IMR-90 (cell line): ENCODE measurements at regions not wholly inside any gene's neighbourhood (a gene's known extent, or its start where the extent isn't known, plus 50 kb on each side); places are given as distances from the start of the nearest gene placed in this dataset.

ENCODE experiments used
- ATAC-seq: fragments of 200-7000 bp; cut with Tn5 transposase; 2 replicates; pipeline ENCODE4 v1.9.1; 2020; ENCODE audit warnings: low read depth, mild to moderate bottlenecking, moderate library complexity
- BruUV-seq: library from RNA; stranded (reverse); fragments of 400-500 nt; replicated peaks from 2 replicates; lab custom pipeline; 2021; lab: Mats Ljungman, UMichigan
- CTCF ChIA-PET: fragments of 300-600 bp; formaldehyde crosslinking; extraction: SDS; loops from one replicate; lab custom pipeline; 2021; ENCODE audit warnings: antibody characterized with exemption; lab: Yijun Ruan, JAX
- POLR2A ChIA-PET: fragments of 300-600 bp; sonication (Branson Sonifier 250); formaldehyde crosslinking; loops from one replicate; lab custom pipeline; 2022; ENCODE audit warnings: antibody characterized with exemption; ENCODE audit not compliant: unreplicated experiment; lab: Charles Lee
- DNase-seq: peaks from one replicate; pipeline ENCODE4 v3.0.0; 2013
- H2AFZ ChIP-seq: replicated peaks from 2 replicates; pipeline ENCODE3; 2013; ENCODE audit warnings: low read length, mild to moderate bottlenecking; ENCODE audit not compliant: poor library complexity
- H2AK5ac ChIP-seq: 2 replicates; pipeline ENCODE4 v1.6.1; 2013; ENCODE audit warnings: low read depth, low read length, inconsistent platforms
- H2AK9ac ChIP-seq: replicated peaks from 2 replicates; pipeline ENCODE3; 2013; ENCODE audit warnings: mild to moderate bottlenecking, low read depth, low read length, moderate library complexity; ENCODE audit not compliant: poor library complexity
- H2BK120ac ChIP-seq: 2 replicates; pipeline ENCODE4 v1.6.1; 2013; ENCODE audit warnings: low read depth, low read length, inconsistent platforms
- H2BK15ac ChIP-seq: 3 replicates; pipeline ENCODE4 v1.6.1; 2013; ENCODE audit warnings: low read depth, low read length, inconsistent platforms
- H2BK20ac ChIP-seq: 2 replicates; pipeline ENCODE4 v1.6.1; 2013; ENCODE audit warnings: low read depth, mild to moderate bottlenecking, inconsistent platforms, low read length, moderate library complexity
- H2BK5ac ChIP-seq: 2 replicates; pipeline ENCODE4 v1.6.1; 2013; ENCODE audit warnings: mild to moderate bottlenecking, low read depth, low read length, inconsistent platforms; ENCODE audit not compliant: poor library complexity, severe bottlenecking
- H3K14ac ChIP-seq: replicated peaks from 2 replicates; pipeline ENCODE4 v1.6.1; 2013; ENCODE audit warnings: low read depth, low read length, inconsistent platforms
- H3K18ac ChIP-seq: 2 replicates; pipeline ENCODE4 v1.6.1; 2013; ENCODE audit warnings: low read depth, low read length, control low read depth
- H3K23ac ChIP-seq: 2 replicates; pipeline ENCODE4 v1.6.1; 2013; ENCODE audit warnings: low read depth, low read length, inconsistent platforms
- H3K27ac ChIP-seq: 2 replicates; pipeline ENCODE4 v1.5.1; 2013; ENCODE audit warnings: mild to moderate bottlenecking, control low read depth, low read length; ENCODE audit not compliant: insufficient read depth
- H3K27me3 ChIP-seq: 2 replicates; pipeline ENCODE4 v1.6.1; 2013; ENCODE audit warnings: low read length; ENCODE audit not compliant: control insufficient read depth, insufficient read depth
- H3K36me3 ChIP-seq: 2 replicates; pipeline ENCODE4 v1.6.1; 2013; ENCODE audit warnings: low read length, mixed read lengths; ENCODE audit not compliant: control insufficient read depth, insufficient read depth
- H3K4ac ChIP-seq: 2 replicates; pipeline ENCODE4 v1.6.1; 2013; ENCODE audit warnings: low read depth, low read length, inconsistent platforms
- H3K4me1 ChIP-seq: 2 replicates; pipeline ENCODE4 v1.6.1; 2013; ENCODE audit warnings: low read length, mixed read lengths; ENCODE audit not compliant: control insufficient read depth, insufficient read depth
- H3K4me2 ChIP-seq: 2 replicates; pipeline ENCODE4 v1.6.1; 2013; ENCODE audit warnings: low read depth, mild to moderate bottlenecking, control low read depth, low read length, moderate library complexity
- H3K4me3 ChIP-seq: 2 replicates; pipeline ENCODE4 v1.5.1; 2013; ENCODE audit warnings: low read depth, mild to moderate bottlenecking, control low read depth, low read length, moderate library complexity; ENCODE audit not compliant: insufficient read depth
- H3K56ac ChIP-seq: 2 replicates; pipeline ENCODE4 v1.6.1; 2013; ENCODE audit warnings: low read length, inconsistent platforms; ENCODE audit not compliant: insufficient read depth; ENCODE audit errors: extremely low read depth
- H3K79me1 ChIP-seq, 2 experiments: 2 replicates each; pipeline ENCODE4 v1.6.1; 2013; ENCODE audit warnings: low read length in 2 of 2, inconsistent platforms in 1 of 2, low read depth in 1 of 2
- H3K9ac ChIP-seq: 2 replicates; pipeline ENCODE4 v1.6.1; 2013; ENCODE audit warnings: low read depth, low read length, control low read depth
- H3K9me1 ChIP-seq: 2 replicates; pipeline ENCODE4 v1.6.1; 2013; ENCODE audit warnings: low read length, inconsistent platforms; ENCODE audit not compliant: insufficient read depth
- H3K9me3 ChIP-seq: 2 replicates; pipeline ENCODE4 v1.6.1; 2013; ENCODE audit warnings: low read length; ENCODE audit not compliant: control insufficient read depth, insufficient read depth
- H4K20me1 ChIP-seq: 2 replicates; pipeline ENCODE4 v1.6.1; 2013; ENCODE audit warnings: low read length, inconsistent platforms; ENCODE audit not compliant: insufficient read depth
- H4K5ac ChIP-seq: 2 replicates; pipeline ENCODE4 v1.6.1; 2013; ENCODE audit warnings: mild to moderate bottlenecking, low read depth, low read length, control low read depth
- H4K8ac ChIP-seq, 2 experiments: 2 replicates each; pipeline ENCODE4 v1.6.1; 2013; ENCODE audit warnings: low read depth in 2 of 2, low read length in 2 of 2, control low read depth in 1 of 2, inconsistent platforms in 1 of 2
- H4K91ac ChIP-seq: 2 replicates; pipeline ENCODE4 v1.6.1; 2013; ENCODE audit warnings: low read depth, low read length, inconsistent platforms; ENCODE audit not compliant: insufficient read depth
- CHD1 ChIP-seq: IDR thresholded peaks from 2 replicates; pipeline ENCODE4 v1.6.1; 2012; ENCODE audit warnings: low read depth, low read length, improper control_type of control experiment
- RAD21 ChIP-seq: IDR thresholded peaks from 2 replicates; pipeline ENCODE4 v1.6.1; 2012; ENCODE audit warnings: low read length, improper control_type of control experiment
- WGBS, 2 experiments: methylation state at CpG; one replicate each; pipeline versions ENCODE4 v1.1.5 to v1.1.7; 2013; ENCODE audit warnings: missing lambda C conversion rate in 2 of 2; ENCODE audit not compliant: insufficient read length in 1 of 2; ENCODE audit errors: extremely low coverage in 2 of 2; 5-methylcytosine and 5-hydroxymethylcytosine counted together
- dilution Hi-C: fragments of 300-500 bp; cut with HindIII; formaldehyde crosslinking; loops from one replicate; pipeline ENCODE4 v1.14.3; 2018; ENCODE audit warnings: low sequenced_read_pairs; ENCODE audit not compliant: unreplicated experiment
- in situ Hi-C: fragments of 300-500 bp; cut with MboI; formaldehyde crosslinking; loops from 3 replicates; pipeline ENCODE4 v1.14.3; 2019; ENCODE audit warnings: low sequenced_read_pairs, inconsistent platforms, mixed read lengths
- intact Hi-C: fragments of 100-400 bp; cut with micrococcal nuclease; formaldehyde crosslinking; loops from 2 replicates; pipeline ENCODE4 v1.10.0; 2022

- Histone ChIP-seq H4K91ac (no peak overlapping the region), H2AK9ac (no peak overlapping the region), H3K4ac (no peak overlapping the region), H3K9ac (no peak overlapping the region), H2BK120ac (no peak overlapping the region), H3K79me1 (no peaks in the 10 kb centered on the region), H3K56ac (no peak overlapping the region), H2AK5ac (no peak overlapping the region), H2BK15ac (no peak overlapping the region), H2BK20ac (no peak overlapping the region), H3K4me1 (no peaks in the 10 kb centered on the region), H3K36me3 (no peaks in the 10 kb centered on the region), H3K4me2 (no peak overlapping the region), H3K9me3 (peaks cover 2% of the 10 kb centered on the region; the same call in 1 of the 2 replicates), H3K18ac (no peak overlapping the region), H3K27me3 (no peaks in the 10 kb centered on the region), H3K23ac (no peak overlapping the region), H4K5ac (no peak overlapping the region), H3K27ac (no peak overlapping the region), H3K4me3 (no peak overlapping the region), H2AFZ (no peak overlapping the region), H3K14ac (no peak overlapping the region), H2BK5ac (no peak overlapping the region), H4K20me1 (no peaks in the 10 kb centered on the region), H4K8ac (no peak overlapping the region), H3K9me1 (no peaks in the 10 kb centered on the region)
- no CpG with 5 or more reads among the region's 5 CpGs for WGBS, 2 experiments
- DNase-seq: no peak
- TF ChIP-seq RAD21 (peak; percentile 23), CHD1 (no peak)
- BruUV-seq: no TSS peak
- CTCF ChIA-PET: no interaction called here
- in situ Hi-C loops: no loop called here
- intact Hi-C loops: no loop called here
- ATAC-seq: no peak
- dilution Hi-C loops: no loop called here
- POLR2A ChIA-PET: no interaction called here
Measured at GRCh38 chr14:46581036-46581671, 70.4 kb downstream of the RPL10L start.
